Endothelial cell of umbilical vein (primary cell): ENCODE measurements at regions not wholly inside any gene's neighbourhood (a gene's known extent, or its start where the extent isn't known, plus 50 kb on each side); places are given as distances from the start of the nearest gene placed in this dataset.

ENCODE experiments used
- BruUV-seq: library from RNA; stranded (reverse); fragments of 400-500 nt; replicated peaks from 2 replicates; lab custom pipeline; 2021; lab: Mats Ljungman, UMichigan
- CTCF ChIA-PET: fragments of 300-600, 350-600 bp; sonication (Branson Sonifier 250); formaldehyde crosslinking; loops from one replicate; lab custom pipeline; 2021; ENCODE audit warnings: antibody characterized with exemption, inconsistent platforms; lab: Charles Lee
- POLR2A ChIA-PET: fragments of 300-600, 350-600 bp; sonication (Branson Sonifier 250); formaldehyde crosslinking; loops from one replicate; lab custom pipeline; 2021; ENCODE audit warnings: antibody characterized with exemption, inconsistent platforms; lab: Charles Lee
- DNase-seq: peaks from one replicate; pipeline ENCODE4 v3.0.0-alpha.2; 2011; ENCODE audit warnings: low read depth, low spot score
- FAIRE-seq: peaks from 2 replicates; lab custom pipeline; 2011; peaks lifted over from hg19 to GRCh38; lab: Jason Lieb, UNC
- H2AFZ ChIP-seq: 2 replicates; pipeline ENCODE4 v1.6.0; 2012; ENCODE audit warnings: low read depth, low read length, control low read depth, inconsistent platforms
- H3K27ac ChIP-seq: 2 replicates; pipeline ENCODE4 v1.5.1; 2011; ENCODE audit warnings: low read depth, mild to moderate bottlenecking, control low read depth, low read length, moderate library complexity; ENCODE audit not compliant: insufficient read depth
- H3K27me3 ChIP-seq, 2 experiments: 2 replicates each; pipeline versions ENCODE4 v1.6.0 to v1.6.1; 2011; ENCODE audit warnings: low read length in 2 of 2, mixed read lengths in 1 of 2; ENCODE audit not compliant: control insufficient read depth in 2 of 2, insufficient read depth in 2 of 2
- H3K36me3 ChIP-seq, 2 experiments: 2 replicates in 1 of 2; 3 replicates in 1 of 2; pipeline ENCODE4 v1.5.1; 2011; ENCODE audit warnings: low read length in 2 of 2, mild to moderate bottlenecking in 1 of 2, moderate library complexity in 1 of 2; ENCODE audit not compliant: control insufficient read depth in 2 of 2, insufficient read depth in 2 of 2; ENCODE audit errors: extremely low read depth in 1 of 2
- H3K4me1 ChIP-seq: 3 replicates; pipeline ENCODE4 v1.5.1; 2011; ENCODE audit warnings: mild to moderate bottlenecking, low read length; ENCODE audit not compliant: control insufficient read depth, insufficient read depth; ENCODE audit errors: extremely low read depth
- H3K4me2 ChIP-seq: 2 replicates; pipeline ENCODE4 v1.6.1; 2011; ENCODE audit warnings: low read length, control low read depth, mixed read lengths; ENCODE audit not compliant: insufficient read depth
- H3K4me3 ChIP-seq, 3 experiments: fragments of 200-600 bp in 1 of 3; sonication (generic), shearing (Covaris generic) in 1 of 3; replicated peaks in 1 of 3; 2 replicates each; pipeline ENCODE4 v1.5.1; 2011 to 2016; ENCODE audit warnings: control low read depth in 3 of 3, low read length in 3 of 3, mild to moderate bottlenecking in 2 of 3, inconsistent platforms in 1 of 3, low read depth in 1 of 3, moderate library complexity in 1 of 3; ENCODE audit not compliant: insufficient read depth in 1 of 3
- H3K79me2 ChIP-seq: 2 replicates; pipeline ENCODE4 v1.6.0; 2012; ENCODE audit warnings: low read length, inconsistent platforms; ENCODE audit not compliant: control insufficient read depth, insufficient read depth
- H3K9ac ChIP-seq: replicated peaks from 2 replicates; pipeline ENCODE3; 2011; ENCODE audit warnings: low read length, control low read depth; ENCODE audit not compliant: insufficient read depth; ENCODE audit errors: extremely low read depth
- H3K9me1 ChIP-seq: replicated peaks from 3 replicates; pipeline ENCODE4 v1.6.0; 2011; ENCODE audit warnings: mild to moderate bottlenecking, low read length; ENCODE audit not compliant: control insufficient read depth, insufficient read depth; ENCODE audit errors: extremely low read depth
- H3K9me3 ChIP-seq: replicated peaks from 2 replicates; pipeline ENCODE4 v1.5.1; 2012; ENCODE audit warnings: low read length, inconsistent platforms; ENCODE audit not compliant: control insufficient read depth, insufficient read depth
- H4K20me1 ChIP-seq: replicated peaks from 2 replicates; pipeline ENCODE3; 2011; ENCODE audit warnings: mild to moderate bottlenecking, low read length; ENCODE audit not compliant: control insufficient read depth, insufficient read depth; ENCODE audit errors: extremely low read depth
- EZH2 ChIP-seq: IDR thresholded peaks from 2 replicates; pipeline ENCODE4 v1.6.1; 2012; ENCODE audit warnings: borderline replicate concordance, low read depth, mild to moderate bottlenecking, moderate library complexity, low read length, inconsistent platforms; ENCODE audit not compliant: severe bottlenecking
- FOS ChIP-seq: IDR thresholded peaks from 2 replicates; pipeline ENCODE4 v1.6.1; 2011; ENCODE audit warnings: mild to moderate bottlenecking, low read length, moderate library complexity, borderline replicate concordance; ENCODE audit not compliant: insufficient read depth
- GATA2 ChIP-seq: IDR thresholded peaks from 2 replicates; pipeline ENCODE4 v1.7.0; 2011; ENCODE audit warnings: low read depth, mild to moderate bottlenecking, moderate library complexity, mixed read lengths, low read length; ENCODE audit not compliant: insufficient read length, insufficient read depth
- JUN ChIP-seq: IDR thresholded peaks from 2 replicates; pipeline ENCODE4 v1.6.1; 2011; ENCODE audit warnings: borderline replicate concordance, low read depth; ENCODE audit not compliant: insufficient read length, insufficient read depth
- MYC ChIP-seq: IDR thresholded peaks from one replicate; pipeline ENCODE4 v1.6.1; 2011; ENCODE audit warnings: mild to moderate bottlenecking, low read depth, low read length
- POLR2A ChIP-seq: IDR thresholded peaks from 2 replicates; pipeline ENCODE4 v1.6.1; 2012; ENCODE audit warnings: low read depth, mild to moderate bottlenecking, control low read depth, low read length
- POLR2AphosphoS5 ChIP-seq: IDR thresholded peaks from 2 replicates; pipeline ENCODE4 v1.6.1; 2012; ENCODE audit warnings: low read depth, mild to moderate bottlenecking, control low read depth, low read length, moderate library complexity; ENCODE audit not compliant: insufficient read depth
- dilution Hi-C: fragments of 300-500 bp; cut with MboI; formaldehyde crosslinking; loops from one replicate; pipeline ENCODE4 v1.15.0; 2019; ENCODE audit warnings: low sequenced_read_pairs; ENCODE audit not compliant: extremely low pct_ligation_motif_present
- intact Hi-C: fragments of 100-400 bp; cut with micrococcal nuclease; formaldehyde crosslinking; loops from one replicate; pipeline ENCODE4 v1.10.0; 2022
- TF ChIP-seq, protein P1 (sequence below): IDR thresholded peaks from 2 replicates; pipeline ENCODE4 v1.6.1; 2011; ENCODE audit not compliant: insufficient read depth, insufficient read length
- TF ChIP-seq, protein P2 (sequence below), 2 donors: IDR thresholded peaks; 1 replicate in 1 of 2; 2 replicates in 1 of 2; pipeline ENCODE4 v1.5.1; 2011; ENCODE audit warnings: low read length in 2 of 2, mild to moderate bottlenecking in 2 of 2, moderate library complexity in 2 of 2, control low read depth in 1 of 2, inconsistent platforms in 1 of 2, low read depth in 1 of 2; ENCODE audit not compliant: insufficient read depth in 1 of 2; ENCODE audit errors: extremely low read depth in 1 of 2

DNA sequence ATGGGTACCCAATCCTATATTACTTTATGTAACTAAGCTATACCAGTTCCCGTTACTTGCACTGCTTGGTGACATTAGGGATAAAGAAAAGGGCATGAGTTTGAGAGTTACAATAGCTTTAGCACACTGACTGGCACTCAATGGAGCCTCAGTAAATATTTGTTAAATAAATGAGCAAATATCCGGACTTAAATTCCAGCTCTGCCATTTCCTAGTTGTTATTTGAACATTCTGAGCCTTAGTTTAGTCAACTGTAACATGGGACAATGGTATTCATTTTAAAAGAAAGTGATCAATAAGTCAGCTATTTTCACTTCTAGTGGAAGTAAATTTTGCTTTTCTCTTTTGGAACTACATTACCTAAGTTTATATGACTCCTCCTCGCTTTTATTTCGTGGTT is 198.7 kb downstream of the ZC3H11B start:
- Histone ChIP-seq H3K27ac (no peak overlapping the region), H3K4me2 (no peak overlapping the region), H3K27me3 (no peaks in the 10 kb centered on the region), H3K9ac (no peak overlapping the region), H3K79me2 (no peaks in the 10 kb centered on the region), H3K9me3 (no peaks in the 10 kb centered on the region), H2AFZ (no peak overlapping the region), H3K9me1 (no peaks in the 10 kb centered on the region), H3K36me3 (no peaks in the 10 kb centered on the region), H4K20me1 (no peaks in the 10 kb centered on the region), H3K4me1 (no peaks in the 10 kb centered on the region), H3K4me3 (no peak overlapping the region)
- CTCF ChIA-PET: interaction anchor here (0.8 kb wide), 1 partner anchor 28 kb away, joined by 3 read pairs; no protein-coding TSS in a partner anchor
- dilution Hi-C loops (no loop called here), intact Hi-C loops (no loop called here)
- no peak for FAIRE-seq
- POLR2A ChIA-PET: no interaction called here
- no TSS peak for BruUV-seq
- TF ChIP-seq FOS: no peak
- TF ChIP-seq EZH2: no peak
- TF ChIP-seq, protein P1, sequence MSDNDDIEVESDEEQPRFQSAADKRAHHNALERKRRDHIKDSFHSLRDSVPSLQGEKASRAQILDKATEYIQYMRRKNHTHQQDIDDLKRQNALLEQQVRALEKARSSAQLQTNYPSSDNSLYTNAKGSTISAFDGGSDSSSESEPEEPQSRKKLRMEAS: no peak
- no peak for TF ChIP-seq MYC
- no peak for TF ChIP-seq POLR2AphosphoS5
- no peak for TF ChIP-seq GATA2
- TF ChIP-seq JUN: no peak
- TF ChIP-seq, protein P2, sequence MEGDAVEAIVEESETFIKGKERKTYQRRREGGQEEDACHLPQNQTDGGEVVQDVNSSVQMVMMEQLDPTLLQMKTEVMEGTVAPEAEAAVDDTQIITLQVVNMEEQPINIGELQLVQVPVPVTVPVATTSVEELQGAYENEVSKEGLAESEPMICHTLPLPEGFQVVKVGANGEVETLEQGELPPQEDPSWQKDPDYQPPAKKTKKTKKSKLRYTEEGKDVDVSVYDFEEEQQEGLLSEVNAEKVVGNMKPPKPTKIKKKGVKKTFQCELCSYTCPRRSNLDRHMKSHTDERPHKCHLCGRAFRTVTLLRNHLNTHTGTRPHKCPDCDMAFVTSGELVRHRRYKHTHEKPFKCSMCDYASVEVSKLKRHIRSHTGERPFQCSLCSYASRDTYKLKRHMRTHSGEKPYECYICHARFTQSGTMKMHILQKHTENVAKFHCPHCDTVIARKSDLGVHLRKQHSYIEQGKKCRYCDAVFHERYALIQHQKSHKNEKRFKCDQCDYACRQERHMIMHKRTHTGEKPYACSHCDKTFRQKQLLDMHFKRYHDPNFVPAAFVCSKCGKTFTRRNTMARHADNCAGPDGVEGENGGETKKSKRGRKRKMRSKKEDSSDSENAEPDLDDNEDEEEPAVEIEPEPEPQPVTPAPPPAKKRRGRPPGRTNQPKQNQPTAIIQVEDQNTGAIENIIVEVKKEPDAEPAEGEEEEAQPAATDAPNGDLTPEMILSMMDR (IDR thresholded peaks at IDR 0.05; ENCODE audit: extremely low read depth in 1 of 2, insufficient read depth in 1 of 2, low read depth in 1 of 2, low read length in 2 of 2): no peak
- no peak for TF ChIP-seq POLR2A
- no peak for DNase-seq
